ENCODE measurements at regions not wholly inside any gene's neighbourhood (a gene's known extent, or its start where the extent isn't known, plus 50 kb on each side); places are given as distances from the start of the nearest gene placed in this dataset.

- TF ChIP-seq CTCF (IDR thresholded peaks at IDR 0.05) (no peak), POLR2A (IDR thresholded peaks at IDR 0.05) (no peak)
Measured at GRCh38 chr2:175356901-175357300, 175.4 kb upstream of the ATP5MC3 start.
